Neural progenitor cell (in vitro differentiated cells): ENCODE measurements at regions not wholly inside any gene's neighbourhood (a gene's known extent, or its start where the extent isn't known, plus 50 kb on each side); places are given as distances from the start of the nearest gene placed in this dataset.

ENCODE experiments used
- DNase-seq: peaks from one replicate; pipeline ENCODE4 v3.0.0-alpha.2; 2016; ENCODE audit warnings: low spot score
- H2AFZ ChIP-seq: fragments of 200-600 bp; sonication (generic); replicated peaks from 2 replicates; pipeline ENCODE4 v1.6.1; 2016; ENCODE audit warnings: antibody characterized with exemption
- H3F3A ChIP-seq: fragments of 200-600 bp; sonication (generic); 2 replicates; pipeline ENCODE4 v1.6.1; 2016; ENCODE audit warnings: antibody characterized with exemption, low read depth
- H3K27ac ChIP-seq: fragments of 200-600 bp; sonication (generic); 2 replicates; pipeline ENCODE4 v1.5.1; 2016; ENCODE audit warnings: mild to moderate bottlenecking
- H3K27me3 ChIP-seq: fragments of 200-600 bp; sonication (generic); 2 replicates; pipeline ENCODE4 v1.6.1; 2016; ENCODE audit warnings: mild to moderate bottlenecking, moderate library complexity
- H3K36me3 ChIP-seq: fragments of 200-600 bp; sonication (generic); 2 replicates; pipeline ENCODE4 v1.5.1; 2016
- H3K4me1 ChIP-seq: fragments of 200-600 bp; sonication (generic); 2 replicates; pipeline ENCODE4 v1.6.1; 2016; ENCODE audit warnings: mixed run types
- H3K4me2 ChIP-seq: fragments of 200-600 bp; sonication (generic); 2 replicates; pipeline ENCODE4 v1.6.1; 2016
- H3K4me3 ChIP-seq: fragments of 200-600 bp; sonication (generic); 2 replicates; pipeline ENCODE4 v1.5.1; 2016
- H3K79me2 ChIP-seq: fragments of 200-600 bp; sonication (generic); 2 replicates; pipeline ENCODE4 v1.6.1; 2016; ENCODE audit warnings: low read depth
- H3K9ac ChIP-seq: fragments of 200-600 bp; sonication (generic); 2 replicates; pipeline ENCODE4 v1.6.1; 2016
- H3K9me3 ChIP-seq: fragments of 200-600 bp; sonication (generic); 2 replicates; pipeline ENCODE4 v1.5.1; 2016; ENCODE audit warnings: low read depth
- H4K20me1 ChIP-seq: fragments of 200-600 bp; sonication (generic); 2 replicates; pipeline ENCODE4 v1.6.1; 2016; ENCODE audit warnings: low read depth
- H3K27ac Mint-ChIP-seq: 3 replicates; pipeline ENCODE4 v1.8.0; 2021; ENCODE audit warnings: mixed read lengths
- H3K27me3 Mint-ChIP-seq: 2 replicates; pipeline ENCODE4 v1.8.0; 2022; ENCODE audit warnings: low read depth, mild to moderate bottlenecking, inconsistent platforms, moderate library complexity, mixed read lengths; ENCODE audit not compliant: insufficient read depth
- H3K36me3 Mint-ChIP-seq: 3 replicates; pipeline ENCODE4 v1.8.0; 2021; ENCODE audit warnings: mixed read lengths
- H3K4me1 Mint-ChIP-seq: 3 replicates; pipeline ENCODE4 v1.8.0; 2021; ENCODE audit warnings: mixed read lengths
- H3K4me3 Mint-ChIP-seq: 3 replicates; pipeline ENCODE4 v1.8.0; 2021; ENCODE audit warnings: mild to moderate bottlenecking, moderate library complexity, mixed read lengths
- H3K9me3 Mint-ChIP-seq: 3 replicates; pipeline ENCODE4 v1.8.0; 2020; ENCODE audit warnings: mixed read lengths
- CTCF ChIP-seq: fragments of 200-600 bp; sonication (generic); IDR thresholded peaks from 2 replicates; pipeline ENCODE4 v1.5.1; 2017; ENCODE audit warnings: antibody characterized with exemption, mild to moderate bottlenecking
- EZH2 ChIP-seq: fragments of 200-600 bp; sonication (generic); IDR thresholded peaks from 2 replicates; pipeline ENCODE4 v1.6.1; 2017; ENCODE audit warnings: antibody characterized with exemption, mild to moderate bottlenecking, moderate library complexity
- EZH2phosphoT487 ChIP-seq: fragments of 200-600 bp; sonication (generic); IDR thresholded peaks from 2 replicates; pipeline ENCODE4 v1.6.1; 2017; ENCODE audit warnings: antibody characterized with exemption

- peaks cover 18% of the 10 kb centered on the region for H3K4me1 Mint-ChIP-seq
- no peak overlapping the region for H3K27ac ChIP-seq
- no peaks in the 10 kb centered on the region for H3K27me3 Mint-ChIP-seq
- no peaks in the 10 kb centered on the region for H3F3A ChIP-seq
- H3K4me3 Mint-ChIP-seq, result no peak overlapping the region
- no peak overlapping the region for H2AFZ ChIP-seq
- H3K27me3 ChIP-seq, result no peaks in the 10 kb centered on the region
- H3K4me2 ChIP-seq, result no peak overlapping the region
- H3K27ac Mint-ChIP-seq, result no peak overlapping the region
- no peak overlapping the region for H3K9ac ChIP-seq
- H3K9me3 Mint-ChIP-seq, result peaks cover 1% of the 10 kb centered on the region
- no peak overlapping the region for H3K4me3 ChIP-seq
- H3K36me3 Mint-ChIP-seq, result no peaks in the 10 kb centered on the region
- H3K36me3 ChIP-seq, result no peaks in the 10 kb centered on the region
- no peak for DNase-seq
- no peaks in the 10 kb centered on the region for H3K79me2 ChIP-seq
- H4K20me1 ChIP-seq, result no peaks in the 10 kb centered on the region
- no peaks in the 10 kb centered on the region for H3K4me1 ChIP-seq
- no peaks in the 10 kb centered on the region for H3K9me3 ChIP-seq
- TF ChIP-seq EZH2phosphoT487, result no peak
- TF ChIP-seq EZH2, result no peak
- TF ChIP-seq CTCF, result no peak
Measured at GRCh38 chr3:117228466-117228865, 518.9 kb downstream of the TUSC7 start.

GRCh38 chr3:117230924-117231323, 521.3 kb downstream of the TUSC7 start:
- H3F3A ChIP-seq, result no peaks in the 10 kb centered on the region

GRCh38 chr3:117234331-117234730, 524.8 kb downstream of the TUSC7 start:
- no peak overlapping the region for H3K9ac ChIP-seq
- Mint-ChIP-seq H3K4me3 (no peak overlapping the region), H3K27ac (no peak overlapping the region), H3K27me3 (peaks cover 3% of the 10 kb centered on the region), H3K9me3 (peaks cover 1% of the 10 kb centered on the region), H3K36me3 (no peaks in the 10 kb centered on the region), H3K4me1 (peaks cover 12% of the 10 kb centered on the region)
- no peak overlapping the region for H3K4me2 ChIP-seq
- H3F3A ChIP-seq, result no peaks in the 10 kb centered on the region
- H3K4me3 ChIP-seq, result no peak overlapping the region
- TF ChIP-seq CTCF (no peak), EZH2 (no peak)
- H3K79me2 ChIP-seq, result no peaks in the 10 kb centered on the region
- H2AFZ ChIP-seq, result no peak overlapping the region
- no peaks in the 10 kb centered on the region for H3K4me1 ChIP-seq
- H4K20me1 ChIP-seq, result no peaks in the 10 kb centered on the region
- no peaks in the 10 kb centered on the region for H3K27me3 ChIP-seq
- no peaks in the 10 kb centered on the region for H3K36me3 ChIP-seq
- no peak overlapping the region for H3K27ac ChIP-seq
- no peaks in the 10 kb centered on the region for H3K9me3 ChIP-seq
- no peak for DNase-seq

More at GRCh38 chr3:117230924-117231323, 521.3 kb downstream of the TUSC7 start:
- H4K20me1 ChIP-seq, result no peaks in the 10 kb centered on the region
- H3K27me3 ChIP-seq, result no peaks in the 10 kb centered on the region
- TF ChIP-seq CTCF, result no peak
- TF ChIP-seq EZH2phosphoT487, result no peak
- no peaks in the 10 kb centered on the region for H3K36me3 Mint-ChIP-seq
- no peak overlapping the region for H3K9ac ChIP-seq
- peaks cover 3% of the 10 kb centered on the region for H3K27me3 Mint-ChIP-seq
- H3K27ac ChIP-seq, result no peak overlapping the region
- H3K4me1 Mint-ChIP-seq, result peaks cover 28% of the 10 kb centered on the region
- H3K79me2 ChIP-seq, result no peaks in the 10 kb centered on the region
- H3K9me3 ChIP-seq, result no peaks in the 10 kb centered on the region
- H3K4me3 ChIP-seq, result no peak overlapping the region
- H3K4me2 ChIP-seq, result no peak overlapping the region
- H3K4me1 ChIP-seq, result no peaks in the 10 kb centered on the region
- no peak overlapping the region for H3K4me3 Mint-ChIP-seq
- H3K9me3 Mint-ChIP-seq, result peaks cover 1% of the 10 kb centered on the region
- no peak overlapping the region for H2AFZ ChIP-seq
- no peak for DNase-seq
- H3K36me3 ChIP-seq, result no peaks in the 10 kb centered on the region
- H3K27ac Mint-ChIP-seq, result no peak overlapping the region

GRCh38 chr3:117235304-117235703, 525.7 kb downstream of the TUSC7 start:
- Mint-ChIP-seq H3K4me3 (no peak overlapping the region), H3K27me3 (peaks cover 3% of the 10 kb centered on the region), H3K36me3 (no peaks in the 10 kb centered on the region), H3K27ac (no peak overlapping the region), H3K4me1 (peaks cover 10% of the 10 kb centered on the region), H3K9me3 (peaks cover 1% of the 10 kb centered on the region)
- no peak for DNase-seq
- no peaks in the 10 kb centered on the region for H4K20me1 ChIP-seq
- H3K27ac ChIP-seq, result no peak overlapping the region
- no peaks in the 10 kb centered on the region for H3K36me3 ChIP-seq
- H2AFZ ChIP-seq, result no peak overlapping the region
- no peaks in the 10 kb centered on the region for H3K4me1 ChIP-seq
- TF ChIP-seq CTCF, result no peak
- no peak for TF ChIP-seq EZH2phosphoT487
- no peak for TF ChIP-seq EZH2
- H3K4me3 ChIP-seq, result no peak overlapping the region
- no peaks in the 10 kb centered on the region for H3K27me3 ChIP-seq
- no peaks in the 10 kb centered on the region for H3K9me3 ChIP-seq
- no peak overlapping the region for H3K9ac ChIP-seq
- H3K4me2 ChIP-seq, result no peak overlapping the region
- H3F3A ChIP-seq, result no peaks in the 10 kb centered on the region
- H3K79me2 ChIP-seq, result no peaks in the 10 kb centered on the region
